ENCODE measurements at regions not wholly inside any gene's neighbourhood (a gene's known extent, or its start where the extent isn't known, plus 50 kb on each side); places are given as distances from the start of the nearest gene placed in this dataset.

DNA sequence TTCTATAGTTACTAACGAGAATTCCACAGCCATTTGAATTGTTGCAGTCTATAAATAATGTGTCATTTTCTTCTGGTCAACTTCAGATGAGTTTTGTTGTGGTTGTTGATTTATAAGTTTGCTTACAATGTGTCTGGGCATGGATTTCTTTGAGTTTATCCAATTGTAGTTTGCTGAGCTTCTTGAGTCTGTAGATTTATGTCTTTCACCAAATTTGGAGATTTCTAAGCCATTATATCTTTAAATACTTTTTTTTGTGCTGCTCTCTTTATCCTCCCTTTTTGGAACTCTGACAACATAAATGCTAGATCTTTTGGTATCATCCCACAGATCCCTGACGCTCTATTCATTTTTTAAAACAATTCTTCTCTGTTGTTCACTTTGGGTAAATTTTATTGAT lies 63.2 kb upstream of the NDUFB4 start:
- Histone ChIP-seq H3K27me3 (ENCODE audit: insufficient read depth, low read depth, low read length) (no peaks in the 10 kb centered on the region), H3K4me2 (ENCODE audit: low read length) (no peak overlapping the region), H3K9me2 (ENCODE audit: insufficient read depth, low read length) (no peaks in the 10 kb centered on the region), H3K9ac (ENCODE audit: low read length) (no peak overlapping the region), H3K27ac (ENCODE audit: low read length) (no peak overlapping the region), H3F3A (ENCODE audit: insufficient read depth, low read length, poor library complexity, severe bottlenecking) (no peaks in the 10 kb centered on the region), H3K4me3 (ENCODE audit: low read length) (no peak overlapping the region), H4K20me1 (ENCODE audit: insufficient read depth) (no peaks in the 10 kb centered on the region), H3K9me3 (ENCODE audit: low read length) (no peaks in the 10 kb centered on the region), H3K36me3 (ENCODE audit: insufficient read depth, low read length) (no peaks in the 10 kb centered on the region), H2AFZ (ENCODE audit: low read depth, low read length) (no peak overlapping the region), H3K79me2 (replicated peaks; ENCODE audit: insufficient read depth, low read length) (no peaks in the 10 kb centered on the region)
- TF ChIP-seq, protein P1, sequence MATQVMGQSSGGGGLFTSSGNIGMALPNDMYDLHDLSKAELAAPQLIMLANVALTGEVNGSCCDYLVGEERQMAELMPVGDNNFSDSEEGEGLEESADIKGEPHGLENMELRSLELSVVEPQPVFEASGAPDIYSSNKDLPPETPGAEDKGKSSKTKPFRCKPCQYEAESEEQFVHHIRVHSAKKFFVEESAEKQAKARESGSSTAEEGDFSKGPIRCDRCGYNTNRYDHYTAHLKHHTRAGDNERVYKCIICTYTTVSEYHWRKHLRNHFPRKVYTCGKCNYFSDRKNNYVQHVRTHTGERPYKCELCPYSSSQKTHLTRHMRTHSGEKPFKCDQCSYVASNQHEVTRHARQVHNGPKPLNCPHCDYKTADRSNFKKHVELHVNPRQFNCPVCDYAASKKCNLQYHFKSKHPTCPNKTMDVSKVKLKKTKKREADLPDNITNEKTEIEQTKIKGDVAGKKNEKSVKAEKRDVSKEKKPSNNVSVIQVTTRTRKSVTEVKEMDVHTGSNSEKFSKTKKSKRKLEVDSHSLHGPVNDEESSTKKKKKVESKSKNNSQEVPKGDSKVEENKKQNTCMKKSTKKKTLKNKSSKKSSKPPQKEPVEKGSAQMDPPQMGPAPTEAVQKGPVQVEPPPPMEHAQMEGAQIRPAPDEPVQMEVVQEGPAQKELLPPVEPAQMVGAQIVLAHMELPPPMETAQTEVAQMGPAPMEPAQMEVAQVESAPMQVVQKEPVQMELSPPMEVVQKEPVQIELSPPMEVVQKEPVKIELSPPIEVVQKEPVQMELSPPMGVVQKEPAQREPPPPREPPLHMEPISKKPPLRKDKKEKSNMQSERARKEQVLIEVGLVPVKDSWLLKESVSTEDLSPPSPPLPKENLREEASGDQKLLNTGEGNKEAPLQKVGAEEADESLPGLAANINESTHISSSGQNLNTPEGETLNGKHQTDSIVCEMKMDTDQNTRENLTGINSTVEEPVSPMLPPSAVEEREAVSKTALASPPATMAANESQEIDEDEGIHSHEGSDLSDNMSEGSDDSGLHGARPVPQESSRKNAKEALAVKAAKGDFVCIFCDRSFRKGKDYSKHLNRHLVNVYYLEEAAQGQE (IDR thresholded peaks at IDR 0.05; ENCODE audit: borderline replicate concordance) = no peak
- no peak for TF ChIP-seq EZH2 (IDR thresholded peaks at IDR 0.05; ENCODE audit: borderline replicate concordance, insufficient read depth, low read length, poor library complexity, severe bottlenecking)
- no peak for TF ChIP-seq EP300 (conservative IDR thresholded peaks at IDR 0.05; ENCODE audit: poor library complexity, severe bottlenecking)
- TF ChIP-seq POLR2AphosphoS5 (IDR thresholded peaks at IDR 0.05) = no peak
- TF ChIP-seq TAF1 (IDR thresholded peaks at IDR 0.05; ENCODE audit: low read depth) = no peak
- TF ChIP-seq, protein P2, sequence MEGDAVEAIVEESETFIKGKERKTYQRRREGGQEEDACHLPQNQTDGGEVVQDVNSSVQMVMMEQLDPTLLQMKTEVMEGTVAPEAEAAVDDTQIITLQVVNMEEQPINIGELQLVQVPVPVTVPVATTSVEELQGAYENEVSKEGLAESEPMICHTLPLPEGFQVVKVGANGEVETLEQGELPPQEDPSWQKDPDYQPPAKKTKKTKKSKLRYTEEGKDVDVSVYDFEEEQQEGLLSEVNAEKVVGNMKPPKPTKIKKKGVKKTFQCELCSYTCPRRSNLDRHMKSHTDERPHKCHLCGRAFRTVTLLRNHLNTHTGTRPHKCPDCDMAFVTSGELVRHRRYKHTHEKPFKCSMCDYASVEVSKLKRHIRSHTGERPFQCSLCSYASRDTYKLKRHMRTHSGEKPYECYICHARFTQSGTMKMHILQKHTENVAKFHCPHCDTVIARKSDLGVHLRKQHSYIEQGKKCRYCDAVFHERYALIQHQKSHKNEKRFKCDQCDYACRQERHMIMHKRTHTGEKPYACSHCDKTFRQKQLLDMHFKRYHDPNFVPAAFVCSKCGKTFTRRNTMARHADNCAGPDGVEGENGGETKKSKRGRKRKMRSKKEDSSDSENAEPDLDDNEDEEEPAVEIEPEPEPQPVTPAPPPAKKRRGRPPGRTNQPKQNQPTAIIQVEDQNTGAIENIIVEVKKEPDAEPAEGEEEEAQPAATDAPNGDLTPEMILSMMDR (IDR thresholded peaks at IDR 0.05; ENCODE audit: poor library complexity, severe bottlenecking) = no peak
- no peak for TF ChIP-seq RAD21 (conservative IDR thresholded peaks at IDR 0.05)
- no peak for TF ChIP-seq SMC3 (conservative IDR thresholded peaks at IDR 0.05; ENCODE audit: poor library complexity)
- no peak for TF ChIP-seq MXI1 (conservative IDR thresholded peaks at IDR 0.05; ENCODE audit: poor library complexity, severe bottlenecking)

DNA sequence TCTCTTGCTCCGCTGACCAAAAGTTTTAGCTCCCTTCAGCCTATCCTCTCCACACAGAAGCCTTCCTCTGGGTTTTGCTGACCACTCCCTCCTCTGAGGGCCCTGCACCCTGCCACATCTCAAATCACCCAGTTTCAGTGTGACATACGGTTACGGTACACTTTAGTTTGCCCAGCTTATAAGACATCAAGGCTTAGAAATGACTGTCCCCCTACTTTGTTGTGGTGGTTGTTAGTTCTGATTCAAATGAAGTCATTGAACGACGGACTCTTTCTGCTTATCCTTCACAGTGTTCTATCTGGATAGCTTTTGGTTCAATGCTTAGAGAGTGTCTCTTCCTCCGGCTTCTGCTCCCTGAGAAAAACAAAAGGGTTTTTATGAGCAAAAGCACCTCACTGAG lies 68.0 kb upstream of the NDUFB4 start:
- Histone ChIP-seq H3K9ac (ENCODE audit: low read length) (no peak overlapping the region), H3K9me3 (ENCODE audit: low read length) (no peaks in the 10 kb centered on the region), H3K36me3 (ENCODE audit: insufficient read depth, low read length) (no peaks in the 10 kb centered on the region), H3K9me2 (ENCODE audit: insufficient read depth, low read length) (no peaks in the 10 kb centered on the region), H3K79me2 (replicated peaks; ENCODE audit: insufficient read depth, low read length) (no peaks in the 10 kb centered on the region), H3K4me2 (ENCODE audit: low read length) (no peak overlapping the region), H3K4me3 (ENCODE audit: low read length) (no peak overlapping the region), H3K27me3 (ENCODE audit: insufficient read depth, low read depth, low read length) (no peaks in the 10 kb centered on the region), H2AFZ (ENCODE audit: low read depth, low read length) (no peak overlapping the region), H3F3A (ENCODE audit: insufficient read depth, low read length, poor library complexity, severe bottlenecking) (no peaks in the 10 kb centered on the region), H3K27ac (ENCODE audit: low read length) (no peak overlapping the region), H4K20me1 (ENCODE audit: insufficient read depth) (no peaks in the 10 kb centered on the region)
- TF ChIP-seq RAD21 (conservative IDR thresholded peaks at IDR 0.05) (no peak), TAF1 (IDR thresholded peaks at IDR 0.05; ENCODE audit: low read depth) (no peak), MXI1 (conservative IDR thresholded peaks at IDR 0.05; ENCODE audit: poor library complexity, severe bottlenecking) (no peak)
- TF ChIP-seq, protein P2 (IDR thresholded peaks at IDR 0.05; ENCODE audit: poor library complexity, severe bottlenecking) = no peak
